ENCODE measurements at regions not wholly inside any gene's neighbourhood (a gene's known extent, or its start where the extent isn't known, plus 50 kb on each side); places are given as distances from the start of the nearest gene placed in this dataset.

DNA sequence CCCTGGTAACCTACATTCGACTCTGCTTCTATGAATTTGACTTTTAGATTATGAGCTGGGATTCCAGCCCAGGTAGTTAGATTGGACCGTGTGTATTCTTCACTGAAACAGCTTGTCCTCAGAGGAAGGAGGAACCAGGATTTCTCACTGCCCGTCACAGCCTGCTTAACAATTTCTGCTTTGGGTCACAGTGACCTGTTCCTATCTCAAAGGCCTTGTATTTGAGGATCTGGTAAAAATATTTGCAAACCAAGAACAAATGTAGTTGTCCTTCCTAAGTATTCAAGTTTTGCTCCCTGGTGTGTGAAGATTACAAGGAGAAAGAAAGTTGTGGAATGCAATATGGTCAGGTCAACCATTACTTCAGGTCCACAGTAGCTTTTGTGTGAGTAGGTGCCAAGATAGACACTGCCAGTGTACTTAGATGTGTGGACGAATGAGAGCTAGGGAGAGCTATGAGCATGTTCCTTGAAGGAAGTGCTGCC, 55.1 kb downstream of the KIF4B start:
- TF ChIP-seq, protein P1, sequence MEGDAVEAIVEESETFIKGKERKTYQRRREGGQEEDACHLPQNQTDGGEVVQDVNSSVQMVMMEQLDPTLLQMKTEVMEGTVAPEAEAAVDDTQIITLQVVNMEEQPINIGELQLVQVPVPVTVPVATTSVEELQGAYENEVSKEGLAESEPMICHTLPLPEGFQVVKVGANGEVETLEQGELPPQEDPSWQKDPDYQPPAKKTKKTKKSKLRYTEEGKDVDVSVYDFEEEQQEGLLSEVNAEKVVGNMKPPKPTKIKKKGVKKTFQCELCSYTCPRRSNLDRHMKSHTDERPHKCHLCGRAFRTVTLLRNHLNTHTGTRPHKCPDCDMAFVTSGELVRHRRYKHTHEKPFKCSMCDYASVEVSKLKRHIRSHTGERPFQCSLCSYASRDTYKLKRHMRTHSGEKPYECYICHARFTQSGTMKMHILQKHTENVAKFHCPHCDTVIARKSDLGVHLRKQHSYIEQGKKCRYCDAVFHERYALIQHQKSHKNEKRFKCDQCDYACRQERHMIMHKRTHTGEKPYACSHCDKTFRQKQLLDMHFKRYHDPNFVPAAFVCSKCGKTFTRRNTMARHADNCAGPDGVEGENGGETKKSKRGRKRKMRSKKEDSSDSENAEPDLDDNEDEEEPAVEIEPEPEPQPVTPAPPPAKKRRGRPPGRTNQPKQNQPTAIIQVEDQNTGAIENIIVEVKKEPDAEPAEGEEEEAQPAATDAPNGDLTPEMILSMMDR (IDR thresholded peaks at IDR 0.05; ENCODE audit: insufficient read depth, low read depth, low read length, missing control alignments) = no peak
- no peak for DNase-seq (ENCODE audit: low read depth)
- no peak overlapping the region for H3K4me3 ChIP-seq (ENCODE audit: low read depth, low read length)

DNA sequence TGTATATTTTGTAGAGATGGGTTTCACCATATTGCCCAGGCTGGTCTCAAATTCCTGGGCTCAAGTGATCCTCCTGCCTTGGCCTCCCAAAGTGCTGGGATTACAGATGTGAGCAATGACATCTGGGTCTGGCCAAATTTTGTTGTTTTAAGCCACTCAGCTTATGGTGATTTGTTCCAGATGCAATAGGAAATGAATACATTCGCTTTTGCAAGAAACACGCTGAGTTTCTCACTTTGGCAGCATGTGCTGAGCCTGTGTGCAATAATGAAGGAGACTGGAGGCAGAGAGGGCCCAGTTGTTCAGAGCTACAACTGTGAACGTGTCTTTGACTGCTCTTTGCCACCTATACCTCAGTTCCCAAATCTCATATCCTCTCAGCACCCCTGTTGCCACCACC, 56.4 kb downstream of the KIF4B start:
- H3K4me3 ChIP-seq (ENCODE audit: low read depth, low read length) = no peak overlapping the region
- DNase-seq (ENCODE audit: low read depth) = no peak
- TF ChIP-seq, protein P1 (IDR thresholded peaks at IDR 0.05; ENCODE audit: insufficient read depth, low read depth, low read length, missing control alignments) = no peak

DNA sequence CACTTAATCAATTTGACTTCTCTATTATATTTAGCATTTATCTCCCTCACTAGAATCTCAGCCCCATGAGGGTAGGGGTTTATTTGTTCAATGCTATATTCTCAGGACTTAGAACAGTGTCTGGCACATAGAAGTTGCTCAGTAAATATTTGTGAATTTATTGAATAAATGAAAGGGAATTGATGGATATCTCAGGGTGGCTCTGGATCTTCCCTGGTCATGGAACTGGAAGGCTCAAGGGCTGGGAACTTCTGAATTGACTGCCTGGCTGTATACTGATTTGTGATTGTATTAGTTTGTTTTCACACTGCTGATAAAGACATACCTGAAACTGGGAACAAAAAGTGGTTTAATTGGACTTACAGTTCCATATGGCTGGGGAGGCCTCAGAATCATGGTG, 57.2 kb downstream of the KIF4B start:
- no peak for DNase-seq (ENCODE audit: low read depth)
- TF ChIP-seq, protein P1 (IDR thresholded peaks at IDR 0.05; ENCODE audit: insufficient read depth, low read depth, low read length, missing control alignments) = no peak
- H3K4me3 ChIP-seq (ENCODE audit: low read depth, low read length) = no peak overlapping the region

DNA sequence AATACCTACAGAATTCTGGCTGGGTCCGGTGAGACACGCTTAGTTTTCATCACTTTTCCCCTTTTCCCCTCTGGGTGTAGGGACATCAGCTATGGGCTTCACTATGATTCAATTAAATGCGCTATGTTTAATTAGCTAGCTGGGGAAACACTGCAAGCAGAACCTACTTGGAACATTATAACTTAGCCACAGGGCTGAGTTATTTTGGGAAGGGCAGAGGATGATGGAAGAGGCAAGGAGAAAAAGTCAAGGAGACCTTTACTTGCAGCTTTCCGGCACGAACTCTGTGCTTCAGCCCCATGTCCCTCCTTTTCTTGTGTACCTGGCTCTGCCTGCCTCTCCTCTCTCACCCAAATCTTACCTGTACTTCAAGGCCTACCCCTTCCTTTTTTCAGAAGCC, 62.8 kb downstream of the KIF4B start:
- no peak for DNase-seq (ENCODE audit: low read depth)
- no peak overlapping the region for H3K4me3 ChIP-seq (ENCODE audit: low read depth, low read length)
- TF ChIP-seq, protein P1 (IDR thresholded peaks at IDR 0.05; ENCODE audit: insufficient read depth, low read depth, low read length, missing control alignments) = no peak

DNA sequence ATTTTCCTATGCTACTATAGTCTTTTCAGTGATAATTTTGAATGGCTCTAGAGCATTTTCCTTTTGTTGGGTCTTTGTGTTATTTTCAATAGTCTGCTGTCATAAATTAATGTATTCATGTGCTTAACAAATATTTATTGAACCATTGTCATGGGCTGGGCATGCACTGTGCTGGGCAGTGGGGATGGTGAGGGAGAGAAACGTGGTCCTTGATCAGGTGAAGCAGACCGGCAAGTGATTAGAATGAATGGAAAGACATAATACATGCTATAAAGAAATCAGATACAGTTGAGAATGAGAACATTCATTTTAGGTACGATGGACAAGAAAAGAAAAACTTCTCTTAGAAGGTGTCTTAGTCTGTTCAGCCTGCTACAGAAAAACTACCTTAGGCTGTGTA, 66.1 kb downstream of the KIF4B start:
- TF ChIP-seq, protein P1 (IDR thresholded peaks at IDR 0.05; ENCODE audit: insufficient read depth, low read depth, low read length, missing control alignments) = no peak
- DNase-seq (ENCODE audit: low read depth) = no peak

DNA sequence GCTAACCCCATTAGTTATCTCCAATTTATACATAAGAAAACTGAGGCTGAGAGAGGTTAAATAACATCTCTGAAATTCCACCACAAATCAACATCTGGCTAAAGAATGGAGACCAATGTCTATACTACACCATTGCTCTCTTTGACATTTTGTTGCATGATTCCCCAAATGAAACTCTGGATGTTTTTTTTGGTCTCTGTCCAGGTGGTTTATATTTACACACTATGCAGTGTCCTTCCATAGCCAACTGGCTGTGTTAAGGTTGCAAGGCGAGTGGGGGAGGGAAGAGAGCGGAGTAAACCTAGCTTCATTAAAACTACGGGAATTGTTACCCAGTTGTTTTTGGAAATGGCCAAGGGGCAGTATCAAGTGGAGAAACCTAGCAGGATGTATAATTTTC, 67.2 kb downstream of the KIF4B start:
- no peak for DNase-seq (ENCODE audit: low read depth)
- no peak overlapping the region for H3K4me3 ChIP-seq (ENCODE audit: low read depth, low read length)
- TF ChIP-seq, protein P1 (IDR thresholded peaks at IDR 0.05; ENCODE audit: insufficient read depth, low read depth, low read length, missing control alignments) = no peak

More for the DNA sequence above, 66.1 kb downstream of the KIF4B start:
- no peak overlapping the region for H3K4me3 ChIP-seq (ENCODE audit: low read depth, low read length)

DNA sequence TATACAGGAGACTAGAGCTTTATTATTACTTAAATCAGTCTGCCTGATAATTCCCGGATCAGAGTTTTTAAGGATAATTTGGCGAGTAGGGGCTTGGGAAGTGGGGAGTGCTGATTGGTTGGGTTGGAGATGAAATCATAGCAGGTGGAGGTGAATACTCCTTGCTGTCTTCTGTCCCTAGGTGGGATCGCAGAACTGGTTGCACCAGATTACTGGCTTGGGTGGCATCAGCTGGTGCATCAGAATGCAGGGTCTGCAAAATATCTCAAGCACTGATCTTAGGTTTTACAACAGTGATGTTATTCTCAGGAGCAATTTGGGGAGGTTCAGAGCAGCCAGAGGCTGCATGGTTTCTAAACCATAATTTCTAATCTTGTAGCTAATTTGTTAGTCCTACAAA, 68.1 kb downstream of the KIF4B start:
- no peak for DNase-seq (ENCODE audit: low read depth)
- H3K4me3 ChIP-seq (ENCODE audit: low read depth, low read length) = no peak overlapping the region
- TF ChIP-seq, protein P1 (IDR thresholded peaks at IDR 0.05; ENCODE audit: insufficient read depth, low read depth, low read length, missing control alignments) = no peak

Measured in GM12865 (cell line).